Lung (tissue), 11 donors: ENCODE measurements at regions not wholly inside any gene's neighbourhood (a gene's known extent, or its start where the extent isn't known, plus 50 kb on each side); places are given as distances from the start of the nearest gene placed in this dataset.
A peak's percentile ranks its signal among the peaks of the same experiment; 100 is the strongest.

Experiments
- ATAC-seq: fragments of 200-7000 bp; cut with Tn5 transposase; one replicate; pipeline ENCODE4 v1.9.1; 2020; ENCODE audit warnings: moderate number of reproducible peaks; ENCODE audit not compliant: insufficient read depth, low FRiP score
- DNase-seq, 3 donors: peaks; one replicate each; pipeline ENCODE4 v3.0.0-alpha.2; 2013 to 2017
- H3K27ac ChIP-seq, 2 donors: one replicate each; pipeline ENCODE4 v1.5.1; 2013; ENCODE audit warnings: mild to moderate bottlenecking in 2 of 2, moderate library complexity in 2 of 2, control low read depth in 1 of 2, inconsistent platforms in 1 of 2, low read depth in 1 of 2, low read length in 1 of 2
- H3K27me3 ChIP-seq, 3 donors: one replicate each; pipeline ENCODE4 v1.5.1; 2013; ENCODE audit warnings: low read length in 2 of 3; ENCODE audit not compliant: control insufficient read depth in 3 of 3, insufficient read depth in 3 of 3
- H3K36me3 ChIP-seq, 4 donors: one replicate each; pipeline ENCODE4 v1.5.1; 2013; ENCODE audit warnings: low read length in 4 of 4, mild to moderate bottlenecking in 1 of 4, moderate library complexity in 1 of 4; ENCODE audit not compliant: control insufficient read depth in 4 of 4, insufficient read depth in 4 of 4
- H3K4me1 ChIP-seq, 5 donors: one replicate each; pipeline ENCODE4 v1.5.1; 2013; ENCODE audit warnings: low read length in 5 of 5, mild to moderate bottlenecking in 2 of 5, moderate library complexity in 1 of 5; ENCODE audit not compliant: control insufficient read depth in 5 of 5, insufficient read depth in 5 of 5
- H3K4me3 ChIP-seq: one replicate; pipeline ENCODE4 v1.5.1; 2013; ENCODE audit warnings: mild to moderate bottlenecking, control low read depth, moderate library complexity
- H3K9ac ChIP-seq, 2 donors: one replicate each; pipeline ENCODE4 v1.5.1; 2013; ENCODE audit warnings: low read length in 2 of 2, control low read depth in 1 of 2; ENCODE audit not compliant: insufficient read depth in 1 of 2
- H3K9me3 ChIP-seq, 4 donors: one replicate each; pipeline ENCODE4 v1.5.1; 2013; ENCODE audit warnings: low read length in 3 of 4, mild to moderate bottlenecking in 1 of 4, moderate library complexity in 1 of 4; ENCODE audit not compliant: control insufficient read depth in 4 of 4, insufficient read depth in 3 of 4
- WGBS, 2 donors: extraction: QIAGEN DNeasy Blood & Tissue Kit; methylation state at CpG; one replicate each; pipeline ENCODE4 v1.1.7; 2013; 5-methylcytosine and 5-hydroxymethylcytosine counted together
- TF ChIP-seq, protein P1 (sequence below): IDR thresholded peaks from 2 replicates; pipeline ENCODE4 v1.5.1; 2012; ENCODE audit warnings: mild to moderate bottlenecking; ENCODE audit errors: control extremely low read depth, extremely low read depth
- donor health status: control.
- donor health status: control.
- donor health status: Bipolar disorder and iron deficiency.
- donor health status: healthy.
- donor health status: DM: yes; HTN: yes; CAD: no.

DNA sequence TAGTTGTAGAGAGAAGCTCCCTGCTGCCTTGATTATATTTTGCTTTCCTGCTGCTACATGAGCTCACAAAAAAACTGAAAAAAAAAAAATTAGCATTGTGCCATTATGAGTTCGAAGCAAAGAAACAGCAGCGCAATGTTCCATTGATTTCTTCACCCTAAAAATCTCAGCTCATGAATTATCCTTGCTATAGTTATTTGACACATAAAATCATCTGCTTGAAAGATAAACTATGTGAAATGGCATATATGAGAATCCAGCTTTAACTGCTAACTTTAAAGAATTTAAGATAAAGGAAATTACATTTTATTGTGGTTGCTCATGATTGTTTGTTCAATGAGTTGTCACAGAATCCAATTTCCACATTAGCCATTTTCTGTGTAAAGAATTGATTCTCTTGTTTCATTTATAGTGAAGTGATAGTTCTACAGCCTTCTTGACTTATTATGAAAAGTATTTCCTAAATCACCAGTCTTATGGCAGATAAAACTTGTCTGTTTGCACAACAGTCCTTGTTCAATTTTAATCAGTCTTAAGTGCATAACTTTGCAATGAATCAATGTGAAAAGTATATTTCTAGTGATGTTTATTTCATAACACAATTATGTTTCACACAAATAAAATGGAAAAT, 1275.0 kb upstream of the CDH9 start:
- no peaks in the 10 kb centered on the region for H3K4me1 ChIP-seq
- TF ChIP-seq, protein P1, sequence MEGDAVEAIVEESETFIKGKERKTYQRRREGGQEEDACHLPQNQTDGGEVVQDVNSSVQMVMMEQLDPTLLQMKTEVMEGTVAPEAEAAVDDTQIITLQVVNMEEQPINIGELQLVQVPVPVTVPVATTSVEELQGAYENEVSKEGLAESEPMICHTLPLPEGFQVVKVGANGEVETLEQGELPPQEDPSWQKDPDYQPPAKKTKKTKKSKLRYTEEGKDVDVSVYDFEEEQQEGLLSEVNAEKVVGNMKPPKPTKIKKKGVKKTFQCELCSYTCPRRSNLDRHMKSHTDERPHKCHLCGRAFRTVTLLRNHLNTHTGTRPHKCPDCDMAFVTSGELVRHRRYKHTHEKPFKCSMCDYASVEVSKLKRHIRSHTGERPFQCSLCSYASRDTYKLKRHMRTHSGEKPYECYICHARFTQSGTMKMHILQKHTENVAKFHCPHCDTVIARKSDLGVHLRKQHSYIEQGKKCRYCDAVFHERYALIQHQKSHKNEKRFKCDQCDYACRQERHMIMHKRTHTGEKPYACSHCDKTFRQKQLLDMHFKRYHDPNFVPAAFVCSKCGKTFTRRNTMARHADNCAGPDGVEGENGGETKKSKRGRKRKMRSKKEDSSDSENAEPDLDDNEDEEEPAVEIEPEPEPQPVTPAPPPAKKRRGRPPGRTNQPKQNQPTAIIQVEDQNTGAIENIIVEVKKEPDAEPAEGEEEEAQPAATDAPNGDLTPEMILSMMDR = no peak
- H3K27me3 ChIP-seq = no peaks in the 10 kb centered on the region
- no peak overlapping the region for H3K4me3 ChIP-seq
- ATAC-seq = no peak
- WGBS, 2 donors = 75 to 93% methylated on average over 2 of the region's 2 CpGs
- H3K9ac ChIP-seq = no peak overlapping the region
- peak in 2 of 3 donors; percentile 2 to 9 for DNase-seq
- H3K27ac ChIP-seq = no peak overlapping the region
- peaks cover 0 to 3% (median 0%) of the 10 kb centered on the region in 4 donors for H3K9me3 ChIP-seq
- H3K36me3 ChIP-seq = no peaks in the 10 kb centered on the region

DNA sequence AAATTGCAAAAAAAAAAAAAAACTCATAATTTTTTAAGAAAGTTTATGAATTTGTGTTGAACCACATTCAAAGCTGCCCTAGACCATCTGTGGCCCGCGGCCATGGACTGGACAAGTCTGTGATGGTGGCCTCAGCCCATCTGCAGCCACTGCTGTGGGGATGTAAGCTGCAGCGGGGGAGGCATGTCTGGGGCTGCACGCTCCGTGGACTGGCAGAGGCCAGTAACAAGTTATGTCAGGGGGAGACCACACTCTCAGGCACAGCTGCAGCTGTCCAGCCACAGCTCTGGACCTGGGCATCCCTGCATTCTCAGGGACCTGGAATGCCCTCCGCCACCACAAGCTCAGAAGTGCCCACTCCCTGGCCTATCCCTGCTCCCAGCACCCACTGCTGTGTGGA, 1272.3 kb upstream of the CDH9 start:
- Histone ChIP-seq H3K4me3 (no peak overlapping the region), H3K9ac (no peak overlapping the region), H3K27ac (no peak overlapping the region), H3K27me3 (no peaks in the 10 kb centered on the region), H3K4me1 (no peaks in the 10 kb centered on the region), H3K9me3 (peaks cover 0 to 5% (median 1%) of the 10 kb centered on the region in 4 donors), H3K36me3 (no peaks in the 10 kb centered on the region)
- no peak for ATAC-seq
- DNase-seq = no peak
- WGBS, 2 donors = 84 to 95% methylated on average over 6 of the region's 6 CpGs
- TF ChIP-seq, protein P1 = no peak

DNA sequence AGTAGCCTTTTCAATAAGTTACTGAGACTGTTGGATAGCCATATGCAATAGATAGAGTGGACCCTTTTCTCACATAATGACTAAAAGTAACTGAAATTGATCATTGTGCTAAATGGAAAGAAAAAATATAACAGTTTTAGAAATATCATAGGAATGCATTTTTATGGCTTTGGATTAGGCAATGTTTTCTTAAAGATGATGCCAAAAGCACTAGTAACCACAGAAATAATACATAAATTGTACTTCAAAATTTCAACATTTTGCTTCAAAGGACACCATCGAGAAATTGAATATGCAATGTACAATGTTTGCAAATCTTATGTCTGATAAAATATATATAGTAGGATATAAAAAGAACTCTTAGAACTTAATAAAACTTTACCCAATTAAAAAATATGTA, 1267.5 kb upstream of the CDH9 start:
- Histone ChIP-seq H3K27ac (no peak overlapping the region), H3K4me3 (no peak overlapping the region), H3K27me3 (no peaks in the 10 kb centered on the region), H3K9me3 (peaks cover 0 to 5% (median 1%) of the 10 kb centered on the region in 4 donors), H3K4me1 (no peaks in the 10 kb centered on the region), H3K36me3 (no peaks in the 10 kb centered on the region), H3K9ac (no peak overlapping the region)
- TF ChIP-seq, protein P1 = no peak
- 90 to 92% methylated on average over 1 of the region's 1 CpG for WGBS, 2 donors
- no peak for DNase-seq
- no peak for ATAC-seq

DNA sequence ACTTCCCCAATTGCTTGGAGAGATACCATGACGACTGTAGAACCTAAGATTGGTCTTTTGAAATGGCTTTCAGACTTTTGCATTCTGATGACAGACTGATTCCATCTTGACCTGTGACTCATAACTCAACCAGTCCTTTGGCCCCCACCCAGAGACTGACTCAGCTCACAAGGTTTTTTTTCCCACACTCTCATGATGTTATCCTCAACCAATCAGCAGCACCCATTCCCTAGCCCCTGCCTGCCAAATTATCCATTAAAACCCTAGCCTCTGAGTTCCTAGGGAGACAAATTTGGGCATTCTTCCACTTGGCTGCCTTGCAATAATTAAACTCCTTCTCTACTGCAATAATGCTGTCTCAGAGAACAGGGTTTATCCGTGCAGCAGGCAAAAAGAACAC, 1263.3 kb upstream of the CDH9 start:
- Histone ChIP-seq H3K36me3 (no peaks in the 10 kb centered on the region), H3K27me3 (no peaks in the 10 kb centered on the region), H3K4me3 (no peak overlapping the region), H3K9me3 (peaks cover 0 to 1% (median 0%) of the 10 kb centered on the region in 4 donors), H3K27ac (no peak overlapping the region), H3K4me1 (no peaks in the 10 kb centered on the region), H3K9ac (no peak overlapping the region)
- WGBS, 2 donors = 32 to 51% methylated on average over 2 of the region's 2 CpGs
- ATAC-seq (no peak), DNase-seq (peak in 1 of 3 donors; percentile 0)
- TF ChIP-seq, protein P1 = no peak
